ENCODE measurements at regions not wholly inside any gene's neighbourhood (a gene's known extent, or its start where the extent isn't known, plus 50 kb on each side); places are given as distances from the start of the nearest gene placed in this dataset.

GRCh38 chr7:34530259-34530658, 127.8 kb upstream of the NPSR1 start:
- Histone ChIP-seq H3K36me3 (ENCODE audit: insufficient read depth, low read length) (no peaks in the 10 kb centered on the region), H3K27me3 (ENCODE audit: insufficient read depth, low read length) (no peaks in the 10 kb centered on the region), H3K4me3 (ENCODE audit: insufficient read depth, low read length) (no peak overlapping the region), H4K20me1 (ENCODE audit: insufficient read depth, low read length) (no peaks in the 10 kb centered on the region), H3K79me2 (ENCODE audit: insufficient read depth, low read length) (no peaks in the 10 kb centered on the region), H3K4me1 (ENCODE audit: insufficient read depth, low read length) (no peaks in the 10 kb centered on the region), H3K27ac (ENCODE audit: low read depth, low read length) (no peak overlapping the region), H3K9me3 (ENCODE audit: low read depth, low read length) (peaks cover 3% of the 10 kb centered on the region), H2AFZ (ENCODE audit: low read length) (no peak overlapping the region), H3K4me2 (ENCODE audit: insufficient read depth, low read length) (no peak overlapping the region)
- TF ChIP-seq, protein P1, sequence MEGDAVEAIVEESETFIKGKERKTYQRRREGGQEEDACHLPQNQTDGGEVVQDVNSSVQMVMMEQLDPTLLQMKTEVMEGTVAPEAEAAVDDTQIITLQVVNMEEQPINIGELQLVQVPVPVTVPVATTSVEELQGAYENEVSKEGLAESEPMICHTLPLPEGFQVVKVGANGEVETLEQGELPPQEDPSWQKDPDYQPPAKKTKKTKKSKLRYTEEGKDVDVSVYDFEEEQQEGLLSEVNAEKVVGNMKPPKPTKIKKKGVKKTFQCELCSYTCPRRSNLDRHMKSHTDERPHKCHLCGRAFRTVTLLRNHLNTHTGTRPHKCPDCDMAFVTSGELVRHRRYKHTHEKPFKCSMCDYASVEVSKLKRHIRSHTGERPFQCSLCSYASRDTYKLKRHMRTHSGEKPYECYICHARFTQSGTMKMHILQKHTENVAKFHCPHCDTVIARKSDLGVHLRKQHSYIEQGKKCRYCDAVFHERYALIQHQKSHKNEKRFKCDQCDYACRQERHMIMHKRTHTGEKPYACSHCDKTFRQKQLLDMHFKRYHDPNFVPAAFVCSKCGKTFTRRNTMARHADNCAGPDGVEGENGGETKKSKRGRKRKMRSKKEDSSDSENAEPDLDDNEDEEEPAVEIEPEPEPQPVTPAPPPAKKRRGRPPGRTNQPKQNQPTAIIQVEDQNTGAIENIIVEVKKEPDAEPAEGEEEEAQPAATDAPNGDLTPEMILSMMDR (IDR thresholded peaks at IDR 0.05; ENCODE audit: extremely low read depth, low read depth, low read length) = no peak
- DNase-seq (ENCODE audit: insufficient read length, low spot score, missing footprints) = no peak

DNA sequence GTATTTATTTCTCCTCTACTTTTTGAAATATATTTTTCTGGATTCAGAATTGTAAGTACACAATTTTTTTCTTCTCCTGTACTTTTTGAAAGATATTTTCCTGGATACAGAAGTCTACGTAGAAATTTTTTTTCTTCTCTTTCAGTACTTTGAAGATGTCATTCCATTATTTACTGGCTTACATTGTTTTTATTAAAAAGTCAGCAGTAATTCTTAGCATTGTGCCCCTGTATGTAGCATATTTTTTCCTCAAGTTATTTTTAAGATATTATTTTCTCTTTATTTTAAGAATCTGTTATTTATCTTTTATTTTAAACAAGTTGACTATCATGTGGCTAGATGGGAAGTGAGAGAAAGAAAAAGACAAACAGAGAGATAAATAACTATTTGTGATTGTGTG, 119.0 kb upstream of the NPSR1 start:
- TF ChIP-seq, protein P1 (IDR thresholded peaks at IDR 0.05; ENCODE audit: extremely low read depth, low read depth, low read length) = no peak
- no peaks in the 10 kb centered on the region for H3K36me3 ChIP-seq (ENCODE audit: insufficient read depth, low read length)

GRCh38 chr7:34544621-34545020, 113.4 kb upstream of the NPSR1 start:
- H3K36me3 ChIP-seq (ENCODE audit: insufficient read depth, low read length) = no peaks in the 10 kb centered on the region
- H3K9me3 ChIP-seq (ENCODE audit: low read depth, low read length) = no peaks in the 10 kb centered on the region
- no peaks in the 10 kb centered on the region for H3K27me3 ChIP-seq (ENCODE audit: insufficient read depth, low read length)
- no peak overlapping the region for H3K27ac ChIP-seq (ENCODE audit: low read depth, low read length)
- no peaks in the 10 kb centered on the region for H3K79me2 ChIP-seq (ENCODE audit: insufficient read depth, low read length)
- no peaks in the 10 kb centered on the region for H4K20me1 ChIP-seq (ENCODE audit: insufficient read depth, low read length)
- TF ChIP-seq, protein P1 (IDR thresholded peaks at IDR 0.05; ENCODE audit: extremely low read depth, low read depth, low read length) = no peak
- H2AFZ ChIP-seq (ENCODE audit: low read length) = no peak overlapping the region
- no peak overlapping the region for H3K4me2 ChIP-seq (ENCODE audit: insufficient read depth, low read length)
- no peak overlapping the region for H3K4me3 ChIP-seq (ENCODE audit: insufficient read depth, low read length)
- no peaks in the 10 kb centered on the region for H3K4me1 ChIP-seq (ENCODE audit: insufficient read depth, low read length)
- no peak for DNase-seq (ENCODE audit: insufficient read length, low spot score, missing footprints)

More for the DNA sequence above, 119.0 kb upstream of the NPSR1 start:
- no peak for DNase-seq (ENCODE audit: insufficient read length, low spot score, missing footprints)
- Histone ChIP-seq H4K20me1 (ENCODE audit: insufficient read depth, low read length) (no peaks in the 10 kb centered on the region), H3K79me2 (ENCODE audit: insufficient read depth, low read length) (no peaks in the 10 kb centered on the region), H3K4me1 (ENCODE audit: insufficient read depth, low read length) (no peaks in the 10 kb centered on the region), H3K27ac (ENCODE audit: low read depth, low read length) (no peak overlapping the region), H2AFZ (ENCODE audit: low read length) (no peak overlapping the region), H3K27me3 (ENCODE audit: insufficient read depth, low read length) (no peaks in the 10 kb centered on the region), H3K4me2 (ENCODE audit: insufficient read depth, low read length) (no peak overlapping the region), H3K9me3 (ENCODE audit: low read depth, low read length) (peaks cover 2% of the 10 kb centered on the region), H3K4me3 (ENCODE audit: insufficient read depth, low read length) (no peak overlapping the region)

DNA sequence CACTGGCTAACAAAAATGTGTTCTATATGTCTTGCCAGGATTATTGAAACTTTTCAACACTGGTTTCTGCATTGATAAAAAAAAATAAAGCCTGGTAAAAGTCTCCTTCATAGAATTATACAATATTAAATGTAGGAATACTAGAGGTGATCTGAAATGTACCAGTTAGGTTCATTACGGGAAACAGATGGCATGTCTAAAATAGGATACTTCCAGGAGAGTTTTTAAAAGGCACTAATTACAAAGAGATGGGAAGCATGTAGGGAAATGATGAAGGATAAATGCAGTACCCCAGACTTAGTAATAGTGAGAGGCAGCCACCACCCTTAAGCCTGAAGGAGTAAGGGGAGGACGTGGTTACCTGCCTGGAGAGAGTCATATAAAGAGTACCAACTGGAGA, 107.0 kb upstream of the NPSR1 start:
- Histone ChIP-seq H3K4me2 (ENCODE audit: insufficient read depth, low read length) (no peak overlapping the region), H3K4me3 (ENCODE audit: insufficient read depth, low read length) (no peak overlapping the region), H4K20me1 (ENCODE audit: insufficient read depth, low read length) (no peaks in the 10 kb centered on the region), H3K4me1 (ENCODE audit: insufficient read depth, low read length) (no peaks in the 10 kb centered on the region), H2AFZ (ENCODE audit: low read length) (no peak overlapping the region), H3K36me3 (ENCODE audit: insufficient read depth, low read length) (no peaks in the 10 kb centered on the region), H3K9me3 (ENCODE audit: low read depth, low read length) (no peaks in the 10 kb centered on the region), H3K27me3 (ENCODE audit: insufficient read depth, low read length) (no peaks in the 10 kb centered on the region), H3K27ac (ENCODE audit: low read depth, low read length) (no peak overlapping the region), H3K79me2 (ENCODE audit: insufficient read depth, low read length) (no peaks in the 10 kb centered on the region)
- no peak for DNase-seq (ENCODE audit: insufficient read length, low spot score, missing footprints)
- TF ChIP-seq, protein P1 (IDR thresholded peaks at IDR 0.05; ENCODE audit: extremely low read depth, low read depth, low read length) = no peak
